ENCODE measurements at regions not wholly inside any gene's neighbourhood (a gene's known extent, or its start where the extent isn't known, plus 50 kb on each side); places are given as distances from the start of the nearest gene placed in this dataset.

- no peak for DNase-seq
Measured at GRCh38 chr22:34847072-34847471, 218.9 kb upstream of the ISX start.

- DNase-seq = no peak
Measured at GRCh38 chr22:34849965-34850364, 216.0 kb upstream of the ISX start.

- DNase-seq = no peak
Measured at GRCh38 chr22:34851918-34852662, 213.9 kb upstream of the ISX start.

GRCh38 chr22:34855471-34855870 lies 210.5 kb upstream of the ISX start:
- DNase-seq = no peak

GRCh38 chr22:34858066-34858465 lies 207.9 kb upstream of the ISX start:
- no peak for DNase-seq

- DNase-seq = no peak
Measured at GRCh38 chr22:34861787-34862186, 204.2 kb upstream of the ISX start.

- DNase-seq = no peak
Measured at GRCh38 chr22:34866081-34866480, 199.9 kb upstream of the ISX start.

GRCh38 chr22:34866495-34867131 lies 199.3 kb upstream of the ISX start:
- DNase-seq = no peak

- DNase-seq = no peak
Measured at GRCh38 chr22:34877506-34877905, 188.5 kb upstream of the ISX start.

GRCh38 chr22:34878171-34878570 lies 187.8 kb upstream of the ISX start:
- DNase-seq = no peak

- DNase-seq = no peak
Measured at GRCh38 chr22:34879001-34879400, 187.0 kb upstream of the ISX start.

GRCh38 chr22:34880662-34881061 lies 185.3 kb upstream of the ISX start:
- no peak for DNase-seq

GRCh38 chr22:34881453-34881852 lies 184.5 kb upstream of the ISX start:
- no peak for DNase-seq

- no peak for DNase-seq
Measured at GRCh38 chr22:34885852-34886251, 180.1 kb upstream of the ISX start.

- no peak for DNase-seq
Measured at GRCh38 chr22:34886391-34886790, 179.6 kb upstream of the ISX start.

GRCh38 chr22:34886812-34887211 lies 179.1 kb upstream of the ISX start:
- no peak for DNase-seq

GRCh38 chr22:34897126-34897525 lies 168.8 kb upstream of the ISX start:
- DNase-seq = no peak

- no peak for DNase-seq
Measured at GRCh38 chr22:34902335-34902734, 163.6 kb upstream of the ISX start.

GRCh38 chr22:34903416-34903815 lies 162.5 kb upstream of the ISX start:
- no peak for DNase-seq

GRCh38 chr22:34904486-34904885 lies 161.5 kb upstream of the ISX start:
- no peak for DNase-seq

GRCh38 chr22:34913826-34914225 lies 152.1 kb upstream of the ISX start:
- DNase-seq = no peak

GRCh38 chr22:34914846-34915245 lies 151.1 kb upstream of the ISX start:
- no peak for DNase-seq

- no peak for DNase-seq
Measured at GRCh38 chr22:34917239-34917638, 148.7 kb upstream of the ISX start.

- DNase-seq = no peak
Measured at GRCh38 chr22:34931026-34931425, 134.9 kb upstream of the ISX start.

GRCh38 chr22:34934261-34934660 lies 131.7 kb upstream of the ISX start:
- DNase-seq = no peak
